ENCODE measurements at regions not wholly inside any gene's neighbourhood (a gene's known extent, or its start where the extent isn't known, plus 50 kb on each side); places are given as distances from the start of the nearest gene placed in this dataset.

GRCh38 chr5:91277093-91277626 lies 106.0 kb downstream of the ARRDC3 start:
- no peak overlapping the region for H3K4me3 ChIP-seq
- no peak for DNase-seq
- no peaks in the 10 kb centered on the region for H3K4me1 ChIP-seq
- no peaks in the 10 kb centered on the region for H3K36me3 ChIP-seq (ENCODE audit: low read depth, missing control alignments)
- 52 to 60% methylated on average over 5 of the region's 5 CpGs for WGBS, 2 donors
- no peak overlapping the region for H3K27ac ChIP-seq
- no peak for TF ChIP-seq CTCF (IDR thresholded peaks at IDR 0.05)
- intact Hi-C loops (cut with DNase I; ENCODE audit: low total_unique reads), result no loop called here
- no peaks in the 10 kb centered on the region for H3K9me3 ChIP-seq
- no peaks in the 10 kb centered on the region for H3K27me3 ChIP-seq

GRCh38 chr5:91272858-91273257 lies 110.3 kb downstream of the ARRDC3 start:
- Histone ChIP-seq H3K27ac (no peak overlapping the region), H3K4me3 (no peak overlapping the region), H3K4me1 (no peaks in the 10 kb centered on the region), H3K27me3 (no peaks in the 10 kb centered on the region), H3K9me3 (no peaks in the 10 kb centered on the region), H3K36me3 (ENCODE audit: low read depth, missing control alignments) (no peaks in the 10 kb centered on the region)
- 74 to 84% methylated on average over 2 of the region's 2 CpGs for WGBS, 2 donors
- no peak for DNase-seq
- TF ChIP-seq POLR2A (IDR thresholded peaks at IDR 0.05), result no peak
- TF ChIP-seq CTCF (IDR thresholded peaks at IDR 0.05), result no peak
- intact Hi-C loops (cut with DNase I; ENCODE audit: low total_unique reads), result no loop called here

- intact Hi-C loops (cut with DNase I; ENCODE audit: low total_unique reads), result no loop called here
- H3K4me3 ChIP-seq, result no peak overlapping the region
- H3K27me3 ChIP-seq, result no peaks in the 10 kb centered on the region
- no peak overlapping the region for H3K27ac ChIP-seq
- no peaks in the 10 kb centered on the region for H3K36me3 ChIP-seq (ENCODE audit: low read depth, missing control alignments)
- TF ChIP-seq POLR2A (IDR thresholded peaks at IDR 0.05), result no peak
- no peak for TF ChIP-seq CTCF (IDR thresholded peaks at IDR 0.05)
- no peaks in the 10 kb centered on the region for H3K4me1 ChIP-seq
- H3K9me3 ChIP-seq, result no peaks in the 10 kb centered on the region
- no peak for DNase-seq
Observed at GRCh38 chr5:91271999-91272398, 111.1 kb downstream of the ARRDC3 start.

GRCh38 chr5:91269198-91269597 lies 113.9 kb downstream of the ARRDC3 start:
- no peaks in the 10 kb centered on the region for H3K9me3 ChIP-seq
- no peak for DNase-seq
- H3K27ac ChIP-seq, result no peak overlapping the region
- 88 to 90% methylated on average over 3 of the region's 3 CpGs for WGBS, 2 donors
- H3K4me1 ChIP-seq, result no peaks in the 10 kb centered on the region
- H3K27me3 ChIP-seq, result no peaks in the 10 kb centered on the region
- H3K36me3 ChIP-seq (ENCODE audit: low read depth, missing control alignments), result no peaks in the 10 kb centered on the region
- TF ChIP-seq POLR2A (IDR thresholded peaks at IDR 0.05) (no peak), CTCF (IDR thresholded peaks at IDR 0.05) (no peak)
- H3K4me3 ChIP-seq, result no peak overlapping the region
- intact Hi-C loops (cut with DNase I; ENCODE audit: low total_unique reads), result no loop called here

- no peaks in the 10 kb centered on the region for H3K9me3 ChIP-seq
- no peak overlapping the region for H3K4me3 ChIP-seq
- H3K27ac ChIP-seq, result no peak overlapping the region
- intact Hi-C loops (cut with DNase I; ENCODE audit: low total_unique reads), result no loop called here
- WGBS, 2 donors, result 49 to 53% methylated on average over 3 of the region's 3 CpGs
- H3K4me1 ChIP-seq, result no peaks in the 10 kb centered on the region
- no peak for DNase-seq
- no peaks in the 10 kb centered on the region for H3K27me3 ChIP-seq
- no peaks in the 10 kb centered on the region for H3K36me3 ChIP-seq (ENCODE audit: low read depth, missing control alignments)
- TF ChIP-seq CTCF (IDR thresholded peaks at IDR 0.05), result peak; percentile 16 to 27 (median 22)
- TF ChIP-seq POLR2A (IDR thresholded peaks at IDR 0.05), result no peak
Observed at GRCh38 chr5:91266184-91266705, 116.9 kb downstream of the ARRDC3 start.
